Skin of body (tissue), 1 donor: ENCODE measurements at regions not wholly inside any gene's neighbourhood (a gene's known extent, or its start where the extent isn't known, plus 50 kb on each side); places are given as distances from the start of the nearest gene placed in this dataset.

Experiments used
- DNase-seq: peaks from one replicate; lab custom pipeline; 2025; lab: John Stamatoyannopoulos, UW

- DNase-seq = no peak
Measured at GRCh38 chr14:62373944-62374343, 611.7 kb downstream of the SNAPC1 start.

- no peak for DNase-seq
Measured at GRCh38 chr14:62378057-62378456, 615.8 kb downstream of the SNAPC1 start.

GRCh38 chr14:62381311-62382070 is 619.3 kb downstream of the SNAPC1 start:
- DNase-seq = no peak

- DNase-seq = no peak
Measured at GRCh38 chr14:62409169-62409568, 636.1 kb downstream of the KCNH5 start.

GRCh38 chr14:62409626-62410300 is 635.5 kb downstream of the KCNH5 start:
- no peak for DNase-seq

GRCh38 chr14:62420847-62421246 is 624.4 kb downstream of the KCNH5 start:
- no peak for DNase-seq

- DNase-seq = no peak
Measured at GRCh38 chr14:62428429-62429203, 616.6 kb downstream of the KCNH5 start.

- DNase-seq = no peak
Measured at GRCh38 chr14:62429683-62430082, 615.6 kb downstream of the KCNH5 start.

- no peak for DNase-seq
Measured at GRCh38 chr14:62431496-62431895, 613.8 kb downstream of the KCNH5 start.

- DNase-seq = no peak
Measured at GRCh38 chr14:62432955-62433354, 612.3 kb downstream of the KCNH5 start.

- no peak for DNase-seq
Measured at GRCh38 chr14:62436261-62436660, 609.0 kb downstream of the KCNH5 start.

- DNase-seq = no peak
Measured at GRCh38 chr14:62439210-62439609, 606.0 kb downstream of the KCNH5 start.

- DNase-seq = no peak
Measured at GRCh38 chr14:62443796-62444195, 601.5 kb downstream of the KCNH5 start.

- DNase-seq = no peak
Measured at GRCh38 chr14:62445570-62445969, 599.7 kb downstream of the KCNH5 start.

- DNase-seq = no peak
Measured at GRCh38 chr14:62451221-62451620, 594.0 kb downstream of the KCNH5 start.

- DNase-seq = no peak
Measured at GRCh38 chr14:62453226-62453625, 592.0 kb downstream of the KCNH5 start.

- no peak for DNase-seq
Measured at GRCh38 chr14:62455446-62455845, 589.8 kb downstream of the KCNH5 start.

GRCh38 chr14:62462988-62463387 is 582.3 kb downstream of the KCNH5 start:
- no peak for DNase-seq

GRCh38 chr14:62468946-62469345 is 576.3 kb downstream of the KCNH5 start:
- no peak for DNase-seq

- no peak for DNase-seq
Measured at GRCh38 chr14:62470935-62471334, 574.3 kb downstream of the KCNH5 start.

GRCh38 chr14:62491146-62491545 is 554.1 kb downstream of the KCNH5 start:
- DNase-seq = no peak

GRCh38 chr14:62497708-62498107 is 547.5 kb downstream of the KCNH5 start:
- DNase-seq = no peak
